ENCODE measurements at regions not wholly inside any gene's neighbourhood (a gene's known extent, or its start where the extent isn't known, plus 50 kb on each side); places are given as distances from the start of the nearest gene placed in this dataset.

GRCh38 chr13:61358599-61358998, 57.0 kb downstream of the PCDH20 start:
- DNase-seq (ENCODE audit: low spot score) = no peak
- in situ Hi-C loops (cut with MboI; ENCODE audit: low sequenced_read_pairs, unreplicated experiment) = no loop called here
- TF ChIP-seq, protein P1, sequence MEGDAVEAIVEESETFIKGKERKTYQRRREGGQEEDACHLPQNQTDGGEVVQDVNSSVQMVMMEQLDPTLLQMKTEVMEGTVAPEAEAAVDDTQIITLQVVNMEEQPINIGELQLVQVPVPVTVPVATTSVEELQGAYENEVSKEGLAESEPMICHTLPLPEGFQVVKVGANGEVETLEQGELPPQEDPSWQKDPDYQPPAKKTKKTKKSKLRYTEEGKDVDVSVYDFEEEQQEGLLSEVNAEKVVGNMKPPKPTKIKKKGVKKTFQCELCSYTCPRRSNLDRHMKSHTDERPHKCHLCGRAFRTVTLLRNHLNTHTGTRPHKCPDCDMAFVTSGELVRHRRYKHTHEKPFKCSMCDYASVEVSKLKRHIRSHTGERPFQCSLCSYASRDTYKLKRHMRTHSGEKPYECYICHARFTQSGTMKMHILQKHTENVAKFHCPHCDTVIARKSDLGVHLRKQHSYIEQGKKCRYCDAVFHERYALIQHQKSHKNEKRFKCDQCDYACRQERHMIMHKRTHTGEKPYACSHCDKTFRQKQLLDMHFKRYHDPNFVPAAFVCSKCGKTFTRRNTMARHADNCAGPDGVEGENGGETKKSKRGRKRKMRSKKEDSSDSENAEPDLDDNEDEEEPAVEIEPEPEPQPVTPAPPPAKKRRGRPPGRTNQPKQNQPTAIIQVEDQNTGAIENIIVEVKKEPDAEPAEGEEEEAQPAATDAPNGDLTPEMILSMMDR (IDR thresholded peaks at IDR 0.05; ENCODE audit: borderline replicate concordance, control extremely low read depth, extremely low read depth, insufficient read depth, missing control alignments) = no peak

DNA sequence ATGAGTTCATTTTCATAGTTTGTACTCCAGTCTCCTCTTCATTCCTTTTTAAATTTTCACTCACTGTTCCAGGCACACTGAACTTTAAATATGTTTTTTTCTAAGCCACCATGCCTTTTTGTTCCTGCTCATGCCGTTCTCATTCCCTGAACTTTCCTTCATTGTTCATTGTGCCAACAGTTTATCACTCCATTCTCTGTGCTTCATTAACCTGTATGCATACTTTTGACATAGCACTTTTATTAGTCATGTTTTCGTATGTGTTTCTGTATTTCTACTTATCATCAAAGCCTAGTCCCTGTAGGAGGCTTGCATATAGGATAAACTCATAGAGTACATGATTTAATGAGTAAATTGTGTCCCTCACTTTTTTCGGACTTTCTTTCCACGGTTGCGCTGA, 65.3 kb downstream of the PCDH20 start:
- TF ChIP-seq, protein P1 (IDR thresholded peaks at IDR 0.05; ENCODE audit: borderline replicate concordance, control extremely low read depth, extremely low read depth, insufficient read depth, missing control alignments) = no peak
- no peak for DNase-seq (ENCODE audit: low spot score)
- in situ Hi-C loops (cut with MboI; ENCODE audit: low sequenced_read_pairs, unreplicated experiment) = no loop called here

DNA sequence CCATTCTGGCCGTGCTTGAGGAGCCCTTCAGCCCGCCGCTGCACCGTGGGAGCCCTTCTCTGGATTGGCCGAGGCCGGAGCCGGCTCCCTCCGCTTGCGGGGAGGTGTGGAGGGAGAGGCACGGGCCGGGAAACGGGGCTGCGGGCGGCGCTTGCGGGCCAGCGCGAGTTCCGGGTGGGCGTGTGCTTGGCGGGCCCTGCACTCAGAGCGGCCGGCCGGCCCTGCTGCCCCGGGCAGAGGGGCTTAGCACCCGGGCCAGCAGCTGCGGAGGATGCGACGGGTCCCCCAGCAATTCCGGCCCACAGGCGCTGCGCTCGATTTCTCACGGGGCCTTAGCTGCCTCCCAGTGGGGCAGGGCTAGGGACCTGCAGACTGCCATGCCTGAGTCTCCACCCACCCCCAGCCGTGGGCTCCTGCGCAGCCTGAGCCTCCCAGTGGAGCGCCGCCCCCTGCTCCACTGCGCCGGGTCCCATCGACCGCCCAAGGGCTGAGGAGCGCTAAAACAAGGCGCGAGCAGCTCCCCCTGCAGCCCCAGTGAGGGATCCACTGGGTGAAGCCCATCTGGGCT, 76.5 kb downstream of the PCDH20 start:
- in situ Hi-C loops (cut with MboI; ENCODE audit: low sequenced_read_pairs, unreplicated experiment) = no loop called here

DNA sequence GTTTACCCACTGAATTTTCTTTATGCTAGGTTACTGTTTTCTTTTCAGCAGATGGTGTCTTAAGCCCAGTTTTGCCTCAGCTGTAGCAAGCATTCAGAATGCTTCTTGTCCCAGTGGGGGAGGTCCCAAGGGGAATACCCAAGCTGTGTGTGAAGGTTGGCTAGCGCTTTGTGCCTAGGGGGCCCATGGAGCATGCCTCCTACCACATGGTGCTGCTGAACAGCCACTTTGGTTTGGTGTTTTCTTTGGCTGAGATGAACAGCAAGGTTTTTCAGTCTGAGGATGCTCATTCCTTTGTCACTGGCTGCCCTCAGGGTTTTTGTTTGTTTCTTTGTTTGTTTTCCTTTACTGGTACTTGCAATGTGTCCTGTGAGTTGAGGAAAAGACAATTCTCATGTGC, 99.0 kb downstream of the PCDH20 start:
- in situ Hi-C loops (cut with MboI; ENCODE audit: low sequenced_read_pairs, unreplicated experiment) = no loop called here
- no peak for DNase-seq (ENCODE audit: low spot score)
- TF ChIP-seq, protein P1 (IDR thresholded peaks at IDR 0.05; ENCODE audit: borderline replicate concordance, control extremely low read depth, extremely low read depth, insufficient read depth, missing control alignments) = no peak

More for the DNA sequence above, 76.5 kb downstream of the PCDH20 start:
- TF ChIP-seq, protein P1 (IDR thresholded peaks at IDR 0.05; ENCODE audit: borderline replicate concordance, control extremely low read depth, extremely low read depth, insufficient read depth, missing control alignments) = no peak
- no peak for DNase-seq (ENCODE audit: low spot score)

DNA sequence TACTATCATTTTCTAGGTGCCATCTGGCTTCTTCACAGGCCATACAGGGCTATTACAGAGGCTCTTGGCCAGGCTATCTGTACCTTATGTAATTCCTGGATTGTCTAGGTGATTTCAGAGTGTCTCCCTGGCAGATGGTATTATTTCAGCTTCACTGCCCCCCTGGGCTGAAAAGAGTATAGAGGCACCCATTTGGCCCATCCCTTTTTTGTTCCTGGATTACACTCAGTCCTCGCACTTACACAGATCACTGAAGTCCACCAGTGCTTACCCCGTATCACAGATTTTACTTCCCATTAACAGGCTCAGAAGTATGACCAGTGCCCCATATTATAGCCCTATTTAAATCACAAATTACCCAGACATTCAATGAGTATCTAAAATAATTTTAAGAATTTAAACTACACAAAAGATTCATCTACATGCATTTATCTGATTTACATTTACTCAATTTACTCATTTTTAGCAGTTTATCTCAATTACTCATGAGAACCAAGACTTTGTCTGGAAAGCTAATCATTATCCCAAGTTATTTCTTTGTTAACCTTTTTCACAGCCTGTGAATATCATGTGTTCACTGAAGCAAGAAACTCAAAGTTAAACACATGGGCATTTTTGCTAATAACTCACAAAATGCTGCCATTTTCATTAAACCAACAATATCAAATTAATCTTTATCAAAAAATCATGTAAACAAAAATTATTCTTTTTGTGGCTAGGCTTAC, 121.0 kb downstream of the PCDH20 start:
- in situ Hi-C loops (cut with MboI; ENCODE audit: low sequenced_read_pairs, unreplicated experiment) = no loop called here
- TF ChIP-seq, protein P1 (IDR thresholded peaks at IDR 0.05; ENCODE audit: borderline replicate concordance, control extremely low read depth, extremely low read depth, insufficient read depth, missing control alignments) = no peak
- no peak for DNase-seq (ENCODE audit: low spot score)

DNA sequence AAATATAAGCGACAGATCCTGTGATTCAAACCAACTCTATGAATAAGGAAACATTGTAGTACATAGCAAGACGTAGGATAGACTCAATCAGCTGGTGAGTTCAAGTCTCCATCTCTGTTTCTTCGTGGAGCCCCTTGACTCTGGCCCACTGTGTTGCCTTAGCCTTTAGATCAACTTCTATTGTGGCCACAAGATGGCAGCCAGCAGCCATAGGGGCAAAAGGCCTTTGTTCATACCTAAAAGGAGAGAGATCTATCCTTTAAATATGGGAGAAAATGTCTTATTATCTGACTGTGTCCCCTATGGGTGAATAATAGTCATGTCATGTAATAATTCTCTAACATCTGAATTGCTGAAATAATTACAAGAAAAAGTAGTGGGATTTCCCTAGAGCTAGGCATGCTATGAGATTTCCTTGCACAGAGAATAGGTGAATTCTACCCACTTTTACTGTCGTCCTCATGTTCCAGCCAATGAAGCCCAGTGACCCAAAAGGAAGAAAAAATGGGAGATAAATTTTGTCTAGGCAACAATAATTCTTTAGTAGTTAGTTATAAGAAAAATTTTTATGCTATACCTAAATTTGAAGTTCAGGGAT, 129.4 kb downstream of the PCDH20 start:
- in situ Hi-C loops (cut with MboI; ENCODE audit: low sequenced_read_pairs, unreplicated experiment) = no loop called here
- DNase-seq (ENCODE audit: low spot score) = no peak
- TF ChIP-seq, protein P1 (IDR thresholded peaks at IDR 0.05; ENCODE audit: borderline replicate concordance, control extremely low read depth, extremely low read depth, insufficient read depth, missing control alignments) = no peak

Measured in GM13976 (cell line).